Pulmonary artery endothelial cell (primary cell): ENCODE measurements at regions not wholly inside any gene's neighbourhood (a gene's known extent, or its start where the extent isn't known, plus 50 kb on each side); places are given as distances from the start of the nearest gene placed in this dataset.

Experiments used
- DNase-seq: peaks from one replicate; pipeline ENCODE4 v3.0.0-alpha.2; 2011; ENCODE audit warnings: low read depth, low spot score

- DNase-seq = no peak
Observed at GRCh38 chr4:129167640-129168260, 71.8 kb downstream of the C4orf33 start.

DNA sequence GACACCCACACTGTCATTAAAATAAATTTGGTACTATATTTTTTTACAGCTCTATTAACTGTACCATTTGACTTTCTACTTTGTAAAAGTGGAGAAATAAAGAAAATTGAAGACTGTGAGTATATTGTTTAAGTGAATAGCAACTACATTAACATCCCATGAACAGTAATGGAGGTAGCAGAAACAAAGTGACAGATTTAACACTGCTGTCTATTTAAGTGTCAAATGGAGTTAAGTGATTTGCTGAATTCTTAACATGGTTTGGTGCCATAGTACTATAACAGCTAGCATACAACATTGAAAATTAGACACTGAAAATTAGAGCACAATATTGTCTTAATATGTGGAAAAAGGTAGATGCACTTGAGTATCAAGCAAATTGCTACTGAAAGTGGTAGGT, 76.2 kb downstream of the C4orf33 start:
- no peak for DNase-seq

DNA sequence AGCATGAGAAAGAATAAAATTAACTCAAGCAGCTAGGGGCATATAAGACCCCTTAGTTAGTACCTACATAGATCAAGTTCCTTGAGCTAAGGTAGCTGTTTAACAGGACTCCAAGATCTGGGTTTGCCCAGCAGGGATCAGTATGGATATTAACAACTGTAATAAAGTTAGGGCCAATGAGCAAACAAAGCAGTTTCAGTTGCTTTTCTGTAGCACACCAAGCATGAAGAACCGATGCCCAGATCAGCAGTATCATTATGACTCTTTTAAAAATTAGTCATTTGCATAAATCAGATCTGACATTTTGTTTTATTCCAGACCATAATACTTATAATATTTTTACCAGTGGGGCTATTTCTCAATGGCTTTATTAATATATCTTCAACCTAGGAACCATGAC, 80.9 kb downstream of the C4orf33 start:
- DNase-seq = no peak

DNA sequence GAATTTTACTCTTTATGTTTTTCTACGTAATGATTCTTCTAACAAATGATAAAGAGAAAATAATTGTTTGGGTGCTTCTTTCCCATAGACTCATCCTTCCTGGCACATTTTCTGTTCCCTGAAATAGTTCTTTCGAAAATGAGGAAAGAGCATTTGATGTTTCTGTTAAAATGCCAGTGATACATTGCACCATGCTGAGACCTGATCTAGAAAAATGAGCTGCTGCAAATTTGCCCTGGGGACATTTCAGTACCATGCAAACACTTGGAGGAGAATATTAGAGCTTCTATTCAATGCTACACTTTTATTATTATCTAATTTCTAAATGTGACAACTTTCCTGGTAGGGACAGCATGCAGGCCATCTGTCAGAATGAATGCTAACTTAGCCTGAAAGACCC, 83.3 kb downstream of the C4orf33 start:
- DNase-seq = no peak

- DNase-seq = no peak
Observed at GRCh38 chr4:129189630-129190029, 93.7 kb downstream of the C4orf33 start.

DNA sequence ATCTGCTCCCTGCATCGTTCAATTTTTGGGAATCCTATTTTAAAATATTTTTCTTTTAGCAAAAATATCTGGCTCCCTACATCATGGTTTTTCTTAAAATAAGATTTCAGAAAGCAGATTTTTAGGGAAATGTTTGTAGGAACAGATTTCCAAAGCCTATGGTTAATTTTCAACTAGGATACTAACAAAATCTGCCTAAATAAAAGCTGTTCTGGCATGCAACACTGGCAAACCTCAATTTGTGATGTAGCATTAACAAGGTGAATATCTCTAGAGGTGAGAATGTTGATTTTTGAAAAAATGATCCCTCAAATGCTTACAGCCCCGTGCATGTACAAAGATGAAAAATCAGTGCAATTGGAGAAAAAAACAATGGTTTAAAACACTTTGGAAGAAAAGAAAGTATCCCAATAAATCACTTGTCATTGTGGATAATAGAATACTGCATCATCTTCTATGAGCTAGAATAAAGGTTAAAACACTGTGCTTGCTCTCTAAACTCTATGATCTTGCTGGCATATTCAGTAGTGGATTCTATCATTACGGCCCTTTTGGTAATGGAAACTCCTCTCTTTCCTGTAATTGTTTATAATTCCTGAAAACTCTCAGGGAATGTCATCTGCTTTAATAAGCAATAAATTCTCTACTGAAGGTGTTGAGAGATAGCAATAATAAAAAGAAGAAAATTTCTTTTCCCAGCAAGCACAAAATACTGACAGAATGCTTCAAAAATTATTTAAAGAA, 97.6 kb downstream of the C4orf33 start:
- DNase-seq = no peak

DNA sequence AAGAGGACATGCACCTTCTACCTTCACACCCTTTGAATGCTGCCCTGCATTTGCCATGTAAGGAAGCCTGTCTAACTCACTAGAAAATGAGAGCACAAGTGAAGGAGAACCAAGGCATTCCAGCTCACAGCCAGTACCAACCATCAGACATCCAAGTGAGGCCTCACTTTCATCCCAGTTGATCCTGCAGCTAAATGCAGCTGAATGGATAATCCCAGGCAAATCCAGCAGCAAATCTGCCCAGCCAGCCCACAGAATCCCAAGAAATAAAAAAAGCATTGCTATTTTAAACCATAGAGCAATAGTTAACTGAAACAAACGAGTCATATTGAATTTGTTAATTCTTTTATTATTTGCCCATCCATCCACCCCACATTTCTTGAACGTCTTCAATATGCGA, 112.5 kb downstream of the C4orf33 start:
- no peak for DNase-seq

- no peak for DNase-seq
Observed at GRCh38 chr4:129213692-129214091, 117.7 kb downstream of the C4orf33 start.

- DNase-seq = no peak
Observed at GRCh38 chr4:129218360-129218759, 122.4 kb downstream of the C4orf33 start.

- DNase-seq = no peak
Observed at GRCh38 chr4:129218897-129219296, 122.9 kb downstream of the C4orf33 start.

DNA sequence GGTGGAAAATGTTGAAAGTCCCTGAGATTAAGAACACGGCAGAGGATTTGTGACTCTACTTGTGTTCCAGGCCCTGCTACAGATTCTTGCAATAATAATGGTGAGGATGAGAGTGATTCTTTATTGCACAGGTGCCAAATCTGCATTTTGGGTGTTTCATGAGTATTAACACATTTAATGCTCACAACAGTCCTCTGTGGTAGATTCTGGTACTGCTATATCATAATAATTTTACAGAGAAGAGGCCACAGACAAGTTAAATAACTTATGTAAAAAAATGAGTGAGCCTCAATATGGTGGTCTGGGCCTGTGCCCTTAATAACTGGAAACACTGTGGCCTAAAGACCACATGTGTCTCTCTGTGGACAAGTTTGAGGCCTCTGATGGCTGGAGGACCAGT, 124.3 kb downstream of the C4orf33 start:
- no peak for DNase-seq

- DNase-seq = no peak
Observed at GRCh38 chr4:129223945-129224344, 128.0 kb downstream of the C4orf33 start.

DNA sequence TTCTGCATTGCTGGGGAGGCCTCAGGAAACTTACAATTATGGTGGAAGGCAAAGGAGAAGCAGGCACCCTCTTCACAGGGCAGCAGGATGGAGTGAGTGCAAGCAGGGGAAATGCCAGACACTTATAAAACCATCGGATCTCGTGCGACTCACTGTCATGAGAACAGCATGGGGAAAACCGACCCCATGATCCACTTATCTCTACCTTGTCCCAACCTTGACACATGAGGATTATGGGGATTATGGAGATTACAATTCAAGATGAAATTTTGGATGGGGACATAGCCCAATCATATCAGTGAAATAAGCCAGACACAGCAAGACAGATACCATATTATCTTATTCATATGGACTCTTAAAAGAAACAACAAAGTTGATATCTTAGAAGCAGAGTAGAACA, 134.9 kb downstream of the C4orf33 start:
- no peak for DNase-seq

GRCh38 chr4:129231945-129232588, 136.1 kb downstream of the C4orf33 start:
- no peak for DNase-seq

GRCh38 chr4:129232589-129233337, 136.8 kb downstream of the C4orf33 start:
- DNase-seq = no peak

DNA sequence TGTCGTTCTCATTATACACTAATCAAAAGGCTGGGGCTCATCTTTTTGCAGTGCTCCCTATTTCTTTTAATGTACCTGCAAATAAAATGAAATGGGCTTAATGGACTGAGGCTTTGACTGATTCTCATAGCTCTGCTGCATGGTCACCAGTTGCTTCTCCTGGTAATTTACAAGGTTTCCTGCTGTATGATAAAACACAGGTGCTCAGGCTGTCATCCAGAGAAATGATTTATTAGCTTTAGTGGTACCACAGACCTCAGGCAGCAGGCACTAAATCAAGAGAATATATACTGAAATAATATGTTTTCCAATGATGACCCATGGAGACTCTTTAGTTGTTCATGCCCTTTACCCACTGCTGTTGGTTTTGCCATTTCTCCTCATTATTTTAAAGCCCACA, 137.7 kb downstream of the C4orf33 start:
- DNase-seq = no peak

DNA sequence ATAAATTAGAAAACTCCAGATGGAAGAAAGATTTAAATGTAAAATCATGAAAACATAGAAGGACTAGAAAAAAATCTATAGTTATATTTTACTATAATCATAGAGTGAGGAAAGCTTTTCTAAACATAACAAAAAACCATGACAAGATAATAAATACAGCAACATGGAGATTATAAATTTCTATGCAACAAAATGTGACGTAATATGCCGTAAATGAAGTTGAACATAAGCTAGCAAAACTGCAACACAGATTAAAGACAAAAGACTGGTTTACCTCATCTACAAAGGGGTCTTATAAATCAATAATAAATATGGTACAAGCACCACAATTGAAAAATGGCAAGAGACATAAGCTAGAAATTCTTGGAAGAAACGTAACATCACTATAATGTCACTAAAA, 140.4 kb downstream of the C4orf33 start:
- DNase-seq = no peak

GRCh38 chr4:129239088-129239487, 143.1 kb downstream of the C4orf33 start:
- DNase-seq = no peak

- DNase-seq = no peak
Observed at GRCh38 chr4:129240816-129241215, 144.9 kb downstream of the C4orf33 start.

DNA sequence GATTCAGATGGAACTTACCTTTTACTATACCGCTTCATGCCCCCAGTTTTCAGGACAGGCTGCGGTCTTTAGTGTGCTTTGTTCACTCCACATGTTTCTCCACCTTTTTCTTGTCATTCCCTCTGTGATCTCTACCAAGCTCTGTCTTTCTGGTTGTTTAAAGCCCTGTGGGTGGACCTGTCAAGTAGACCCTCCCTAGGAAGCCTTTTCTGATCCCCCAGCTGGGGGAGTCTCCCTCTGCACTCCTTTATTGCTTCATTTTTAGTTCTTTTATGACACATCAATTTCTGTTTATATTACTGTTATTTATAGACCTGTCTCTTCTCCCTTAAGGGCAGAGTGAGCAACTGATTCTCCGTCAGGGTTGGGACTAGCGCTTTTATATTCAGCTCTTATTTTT, 150.2 kb downstream of the C4orf33 start:
- DNase-seq = no peak

DNA sequence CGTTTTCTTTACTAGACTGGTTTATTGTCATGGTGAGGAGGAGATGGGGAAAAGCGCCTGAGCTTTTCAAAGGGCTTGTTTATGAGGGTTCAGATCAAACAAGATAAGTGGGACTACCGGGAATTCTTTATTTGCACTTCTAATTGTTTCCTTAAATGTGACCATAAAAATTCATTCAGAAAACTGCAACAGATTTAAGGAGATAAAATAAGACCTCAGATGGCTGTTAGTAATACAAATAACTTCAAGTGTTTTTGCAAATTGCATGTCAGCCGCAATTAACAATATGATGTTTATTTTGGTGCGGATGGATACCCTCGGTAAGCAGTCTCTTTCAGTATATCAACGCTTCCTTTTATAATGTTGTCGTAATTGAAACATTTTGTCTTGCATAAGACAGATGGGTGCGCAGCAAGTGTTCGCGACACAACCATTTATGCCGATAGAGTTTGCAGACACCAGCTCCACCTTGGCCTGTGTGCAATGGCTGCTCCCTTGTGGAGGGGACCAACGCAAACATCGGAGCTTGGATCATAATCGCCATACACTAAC, 151.0 kb downstream of the C4orf33 start:
- no peak for DNase-seq

GRCh38 chr4:129248621-129249020, 152.7 kb downstream of the C4orf33 start:
- DNase-seq = no peak
